Activated CD8-positive, alpha-beta memory T cell treated with anti-CD3 and anti-CD28 coated beads for 1 hour (primary cell): ENCODE measurements at regions not wholly inside any gene's neighbourhood (a gene's known extent, or its start where the extent isn't known, plus 50 kb on each side); places are given as distances from the start of the nearest gene placed in this dataset.
"Not testable (repeated sequence)": the region's sequence is repeated elsewhere in the genome, so short reads cannot be mapped to it uniquely, and the experiment has no call there.

Experiments used
- DNase-seq, 2 donors: peaks; one replicate each; pipeline ENCODE4 v3.0.0-alpha.2; 2020; ENCODE audit warnings: low read depth in 1 of 2; ENCODE audit errors: extremely low read depth in 1 of 2

DNA sequence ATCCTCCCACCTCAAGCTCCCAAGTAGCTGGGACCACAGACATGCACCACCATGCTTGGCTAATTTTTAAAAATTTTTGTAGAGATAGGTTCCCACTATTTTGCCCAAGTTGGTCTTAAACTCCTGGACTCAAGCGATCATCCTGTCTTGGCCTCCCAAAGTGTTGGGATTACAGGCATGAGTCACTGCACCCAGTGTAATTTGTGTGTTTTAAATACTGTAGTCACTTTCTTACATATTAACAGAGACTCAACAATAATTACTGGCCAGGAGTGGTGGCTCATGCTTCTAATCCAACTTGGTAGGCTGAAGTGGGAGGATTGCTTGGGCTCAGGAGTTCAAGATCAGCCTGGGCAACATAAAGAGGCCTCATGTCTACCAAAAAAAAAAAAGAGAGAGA is 293.0 kb downstream of the RDH14 start:
- DNase-seq, result no peak

DNA sequence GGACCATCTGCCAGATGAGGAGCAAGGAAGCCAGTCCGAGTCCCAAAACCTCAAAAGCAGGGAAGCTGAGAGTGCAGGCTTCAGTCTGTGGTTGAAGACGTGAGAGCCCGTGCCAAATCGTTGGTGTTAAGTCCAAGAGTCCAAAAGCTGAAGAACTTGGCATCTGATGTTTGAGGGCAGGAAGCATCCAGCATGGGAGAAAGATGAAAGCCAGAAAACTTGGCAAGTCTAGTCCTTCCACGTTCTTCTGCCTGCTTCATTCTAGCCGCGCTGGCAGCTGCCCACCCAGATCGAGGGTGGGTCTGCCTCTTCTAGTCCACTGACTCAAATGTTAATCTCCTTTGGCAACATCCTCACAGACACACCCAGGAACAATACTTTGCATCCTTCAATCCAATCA is 293.8 kb downstream of the RDH14 start:
- not testable (repeated sequence) for DNase-seq

DNA sequence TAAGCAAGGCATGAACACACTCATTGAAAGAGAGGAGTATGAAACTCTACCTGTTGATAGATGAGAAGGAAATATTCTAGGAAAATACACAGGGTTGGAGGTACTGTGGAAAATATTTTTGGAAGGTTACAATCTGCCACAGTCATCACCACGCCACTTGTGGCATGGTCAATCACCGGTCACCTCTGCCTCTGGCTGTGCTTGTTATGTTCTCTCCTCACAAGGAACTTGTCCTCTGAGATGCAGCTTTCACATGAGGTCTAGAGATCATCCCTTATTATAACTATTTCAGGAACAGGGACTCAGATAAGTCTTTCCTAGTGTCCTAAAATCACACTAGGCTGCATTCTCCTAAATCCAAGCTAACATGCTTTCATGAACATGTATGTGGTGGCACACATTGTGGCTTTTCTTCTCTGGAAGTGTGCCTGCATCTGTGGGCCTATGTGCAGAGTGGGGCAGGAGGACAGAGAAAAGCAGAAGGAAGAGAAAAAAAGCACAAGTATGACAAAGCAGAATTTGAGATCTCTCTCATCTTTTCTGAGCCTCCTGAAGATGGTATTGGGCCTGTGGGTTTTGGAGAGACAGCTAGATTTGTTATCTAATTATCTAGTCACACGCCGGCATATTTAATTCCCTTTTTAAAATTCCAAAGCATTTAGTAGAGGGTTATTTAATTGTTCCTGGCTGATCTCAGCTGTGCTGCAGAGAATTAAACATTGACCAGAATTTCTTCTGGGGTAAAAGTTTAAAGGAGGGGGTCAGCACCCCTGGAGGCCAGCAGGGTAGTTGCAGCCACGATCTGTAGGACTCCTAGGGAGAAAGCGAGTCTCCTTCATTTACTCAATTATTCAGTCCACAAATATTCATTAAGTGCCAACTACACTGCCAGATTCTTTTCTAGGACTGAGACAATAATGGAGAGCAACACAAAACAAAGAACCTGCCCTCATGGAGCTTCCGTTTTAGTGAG is 294.6 kb downstream of the RDH14 start:
- DNase-seq, result no peak

DNA sequence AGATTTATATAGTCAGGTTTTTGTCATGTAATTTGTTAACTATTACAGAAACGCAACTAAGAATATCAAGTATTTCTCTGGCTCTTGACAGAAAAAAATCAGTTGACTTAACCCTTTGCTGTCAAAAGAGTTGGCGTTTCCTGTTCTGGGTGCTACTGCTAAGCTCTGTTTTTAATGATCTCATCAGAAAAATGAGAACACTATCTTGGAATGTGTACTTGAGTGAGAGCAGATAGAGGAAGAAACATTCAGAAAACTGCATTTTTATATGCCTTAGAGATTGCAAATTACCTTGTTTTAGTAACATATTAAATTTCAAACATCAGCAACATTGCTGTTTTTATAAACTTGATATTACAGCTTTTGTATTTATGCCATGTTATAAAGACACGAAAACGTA is 297.9 kb downstream of the RDH14 start:
- DNase-seq, result no peak

DNA sequence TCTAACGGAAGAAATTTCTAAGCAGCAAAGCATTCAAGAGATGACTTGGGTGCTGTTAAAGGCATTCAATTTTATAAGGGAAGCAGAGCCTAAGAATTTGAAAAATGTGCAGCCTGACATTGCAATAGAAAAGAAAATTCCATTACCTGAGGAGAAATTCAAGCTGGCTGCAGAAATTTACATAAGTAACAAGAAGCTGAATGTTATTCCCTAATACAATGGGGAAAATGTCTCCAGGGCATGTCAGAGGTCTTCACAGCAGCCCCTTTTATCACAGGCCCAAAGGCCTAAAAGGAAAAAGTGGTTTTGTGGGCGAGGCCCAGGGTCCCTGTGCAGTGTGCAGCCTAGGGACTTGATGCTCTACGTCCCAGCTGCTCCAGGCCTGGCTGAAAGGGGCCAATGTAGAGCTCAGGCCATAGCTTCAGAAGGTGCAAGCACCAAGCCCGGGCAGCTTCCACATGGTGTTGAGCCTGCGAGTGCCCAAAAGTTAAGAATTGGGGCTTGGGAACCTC is 306.7 kb downstream of the RDH14 start:
- no peak for DNase-seq

DNA sequence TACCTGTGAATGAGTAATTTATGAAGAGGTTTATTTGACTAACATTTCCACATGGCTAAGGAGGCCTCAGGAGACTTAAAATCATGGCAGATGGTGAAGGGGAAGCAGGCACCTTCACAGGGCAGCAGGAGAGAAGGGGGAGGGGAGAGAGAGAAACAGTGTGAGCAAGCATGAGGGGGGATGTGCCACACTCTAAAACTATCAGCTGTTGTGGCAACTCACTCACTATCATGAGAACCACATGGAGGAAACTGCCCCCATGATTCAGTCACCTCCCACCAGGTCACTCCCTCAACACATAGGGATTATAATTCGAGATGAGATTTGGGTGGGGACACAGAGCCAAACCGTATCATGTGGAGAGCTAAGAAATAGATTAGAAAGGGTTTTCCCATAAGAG is 309.0 kb downstream of the RDH14 start:
- no peak for DNase-seq

DNA sequence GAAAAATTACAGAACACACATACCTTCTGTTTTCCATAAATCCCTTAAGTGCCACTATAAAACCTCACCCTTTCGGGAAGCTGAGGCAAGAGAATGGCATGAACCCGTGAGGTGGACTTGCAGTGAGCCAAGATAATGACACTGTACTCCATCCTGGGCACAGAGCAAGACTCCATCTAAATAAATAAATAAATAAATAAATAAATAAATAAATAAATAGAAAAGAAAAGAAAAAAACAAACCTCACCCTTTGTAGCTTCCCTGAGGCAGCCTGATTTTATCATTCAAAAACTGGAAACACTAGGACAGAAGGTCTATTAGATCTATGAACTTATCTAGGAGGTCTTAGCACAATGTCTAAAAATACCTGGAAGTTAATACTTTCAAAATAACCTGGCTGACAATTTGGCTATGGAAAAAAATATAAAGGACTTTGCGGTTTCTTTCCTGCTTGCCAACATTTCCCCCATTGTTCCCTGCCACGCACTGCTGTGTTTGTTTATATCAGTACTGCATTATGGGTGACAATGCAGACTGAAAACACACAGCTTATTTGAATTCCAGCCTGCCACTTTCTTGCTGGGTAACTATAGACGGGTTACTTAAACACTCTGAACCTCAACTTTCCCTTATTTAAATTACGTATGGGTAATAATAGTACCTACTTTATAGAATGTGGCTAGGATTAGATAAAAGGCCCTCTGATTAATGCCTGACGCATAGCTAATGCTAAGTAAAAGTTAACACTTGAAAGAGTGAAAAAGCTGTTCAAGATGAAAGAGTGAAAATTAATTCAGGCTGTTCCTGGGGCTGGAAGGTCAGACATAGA is 313.0 kb downstream of the RDH14 start:
- no peak for DNase-seq

DNA sequence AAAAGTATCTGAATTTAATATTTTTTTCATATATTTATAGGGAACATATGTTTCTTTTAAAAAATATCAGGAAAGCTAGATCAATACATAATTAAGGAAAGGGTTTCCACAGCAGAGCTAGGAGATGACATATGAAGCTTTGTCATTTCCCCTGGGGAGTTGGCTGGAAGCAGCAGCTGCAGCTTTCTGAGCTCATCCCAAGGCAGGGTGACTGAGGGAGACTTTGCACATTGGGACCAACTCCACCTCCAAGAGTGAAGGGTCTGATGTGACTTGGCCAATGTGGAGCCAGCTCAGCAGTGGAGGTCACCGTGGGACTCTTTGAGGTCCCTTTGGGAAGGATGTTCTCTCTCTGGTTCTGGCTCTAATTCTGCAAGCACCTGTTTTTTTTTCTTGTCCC is 315.1 kb downstream of the RDH14 start:
- no peak for DNase-seq

DNA sequence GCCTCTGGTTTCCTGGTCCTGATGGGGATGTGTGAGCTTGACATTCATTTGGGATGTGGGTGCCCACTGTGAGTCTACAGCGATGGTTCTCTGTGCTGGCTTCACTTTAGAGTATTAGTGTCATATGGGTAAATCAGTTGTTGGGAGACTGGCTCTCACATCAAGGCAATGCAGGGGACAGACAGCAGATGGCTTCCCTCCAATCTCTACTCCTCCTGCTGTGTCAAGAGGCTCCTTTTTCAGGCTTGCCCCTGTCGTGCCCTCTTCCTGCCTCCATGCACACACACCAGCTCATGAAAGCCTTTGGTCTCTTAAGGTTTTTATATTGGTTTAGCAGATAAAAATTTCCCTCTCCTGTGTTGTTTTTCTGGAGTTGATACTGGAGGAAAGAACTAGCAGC is 315.6 kb downstream of the RDH14 start:
- DNase-seq, result no peak

DNA sequence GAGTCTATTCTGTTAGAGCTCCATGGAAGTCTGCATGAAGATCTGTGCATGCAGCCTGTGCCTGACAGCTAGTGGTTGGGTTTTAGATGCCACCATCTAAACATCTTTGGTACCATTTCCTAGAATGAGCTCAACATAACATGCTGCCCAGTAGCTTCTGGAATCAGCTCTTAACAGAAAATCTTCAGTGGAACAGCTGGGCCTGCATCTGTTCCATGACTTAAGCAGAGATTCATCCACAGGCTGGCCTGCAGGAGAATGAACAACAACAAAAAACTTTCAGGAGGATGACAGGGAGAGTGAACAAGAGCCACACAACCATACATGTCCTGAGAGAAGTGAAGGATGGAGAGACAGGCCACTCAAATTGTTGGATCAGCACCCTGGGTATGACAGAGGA is 316.6 kb downstream of the RDH14 start:
- no peak for DNase-seq

DNA sequence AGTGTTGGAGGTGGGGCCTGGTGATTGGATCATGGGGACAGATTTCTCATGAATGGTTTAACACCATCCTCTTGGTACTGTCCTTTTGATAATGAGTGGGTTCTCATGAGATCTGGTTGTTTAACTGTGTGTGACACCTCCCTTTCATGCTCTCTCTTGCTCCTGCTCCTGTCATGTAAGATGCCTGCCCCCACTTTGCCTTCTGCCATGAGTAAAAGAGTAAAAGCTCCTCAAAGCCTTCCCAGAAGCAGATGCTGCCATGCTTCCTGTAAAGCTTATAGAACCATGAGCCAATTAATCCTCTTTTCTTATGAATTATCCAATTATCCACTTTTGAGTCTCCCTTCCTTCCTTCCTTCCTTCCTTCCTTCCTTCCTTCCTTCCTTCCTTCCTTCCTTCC is 317.7 kb downstream of the RDH14 start:
- no peak for DNase-seq

DNA sequence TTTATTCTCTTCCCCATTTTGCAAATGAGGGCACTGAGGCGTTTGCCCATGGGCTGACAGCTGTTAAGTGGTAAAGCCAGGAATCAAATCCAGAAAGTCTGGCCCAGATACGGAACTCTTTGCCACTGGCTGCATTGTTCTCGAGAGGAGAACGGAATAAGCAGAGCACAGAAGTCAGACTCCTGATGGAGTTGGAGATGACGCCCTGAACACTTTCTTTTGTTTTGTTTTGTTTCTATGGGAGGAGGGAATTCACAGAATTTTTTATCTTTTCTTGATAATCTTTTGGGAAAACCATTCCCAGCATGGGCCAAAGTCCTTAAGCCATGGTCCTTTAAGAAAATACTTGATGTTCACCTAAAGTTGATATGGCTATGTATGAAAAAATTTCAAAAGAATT is 322.2 kb downstream of the RDH14 start:
- DNase-seq, result no peak

DNA sequence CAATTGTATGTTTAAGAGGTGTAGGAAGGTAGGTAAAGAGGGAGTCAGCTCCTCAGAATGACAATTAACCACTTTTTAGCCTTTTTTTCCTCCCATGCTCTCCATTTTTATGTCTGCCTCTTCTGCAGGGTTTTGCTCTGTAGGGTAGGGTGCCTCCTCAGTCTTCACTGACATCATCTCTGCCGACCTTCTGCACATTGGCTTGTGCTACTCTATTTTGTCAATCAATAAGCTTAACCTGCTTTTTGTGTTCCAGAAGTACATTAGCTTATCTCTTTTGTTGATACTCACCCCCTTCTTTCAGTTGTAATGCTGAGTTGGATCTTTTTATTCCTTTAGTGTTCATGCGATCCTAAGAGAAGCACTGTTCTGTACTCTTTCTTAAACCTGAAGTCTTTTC is 323.2 kb downstream of the RDH14 start:
- DNase-seq, result no peak

DNA sequence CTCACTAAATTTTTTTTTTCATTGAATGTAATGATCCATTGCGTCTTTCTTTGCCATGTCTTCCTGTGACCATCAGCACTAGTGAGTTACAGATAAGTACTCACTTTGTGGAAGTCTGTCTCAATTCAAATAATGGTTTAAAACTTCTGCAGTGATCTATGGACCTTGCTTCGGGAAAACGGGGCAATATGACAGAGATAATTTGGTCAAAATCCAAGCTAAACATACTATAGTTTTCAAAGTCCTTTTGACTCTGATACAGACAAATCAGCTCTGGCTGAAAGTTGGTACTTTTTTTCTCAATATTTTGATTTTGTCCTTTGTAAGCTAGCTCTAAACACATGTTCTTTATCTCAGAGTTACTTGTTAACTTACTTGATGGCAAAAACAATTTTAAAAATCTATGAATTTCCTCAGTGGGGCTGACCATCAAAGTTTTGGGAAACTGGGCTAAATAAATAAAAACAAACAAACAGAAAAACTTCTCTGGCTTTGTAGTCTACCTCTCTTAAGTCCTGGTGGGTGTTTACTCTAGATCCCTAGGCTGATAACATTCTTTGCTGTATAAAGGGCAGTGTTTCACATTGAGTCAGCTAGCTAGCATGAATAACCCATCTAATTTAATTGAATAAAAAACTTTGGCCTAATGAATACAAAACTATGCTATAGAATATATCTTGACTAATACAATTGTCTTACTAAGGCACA is 327.6 kb downstream of the RDH14 start:
- DNase-seq, result no peak

DNA sequence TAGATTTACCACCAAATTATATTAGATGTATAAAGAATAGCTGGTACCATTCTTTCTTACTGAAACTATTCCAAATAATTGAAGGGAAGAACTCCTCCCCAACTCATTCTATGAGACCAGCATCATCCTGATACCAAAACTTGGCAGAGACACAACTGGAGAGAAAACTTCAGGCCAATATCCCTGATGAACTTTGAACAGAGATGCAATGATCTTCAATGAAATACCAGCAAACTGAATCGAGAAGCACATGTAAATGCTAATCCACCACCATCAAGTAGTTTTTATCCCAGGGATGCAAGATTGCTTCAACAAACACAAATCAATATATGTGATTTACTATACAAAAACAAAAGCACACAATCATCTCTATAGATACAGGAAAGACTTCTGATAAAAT is 329.8 kb downstream of the RDH14 start:
- no peak for DNase-seq

DNA sequence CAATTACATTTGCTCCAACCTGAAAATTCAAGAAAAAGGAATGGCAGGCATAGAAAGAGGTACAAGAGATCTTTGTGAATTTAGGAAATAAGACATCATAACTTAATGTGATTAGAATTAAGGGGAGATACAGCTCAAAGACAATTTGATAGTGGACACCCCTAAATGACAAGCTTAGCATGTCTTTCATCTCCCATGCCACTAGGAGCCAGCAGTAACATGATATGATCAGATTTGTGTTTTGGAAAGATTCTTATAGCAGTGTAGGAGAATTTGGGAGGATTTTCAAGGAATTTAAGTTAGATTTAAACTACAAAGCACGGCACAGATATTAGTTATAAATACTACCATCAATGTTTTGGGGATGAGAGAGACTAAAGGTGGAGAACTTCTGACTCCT is 340.8 kb downstream of the RDH14 start:
- DNase-seq, result no peak

DNA sequence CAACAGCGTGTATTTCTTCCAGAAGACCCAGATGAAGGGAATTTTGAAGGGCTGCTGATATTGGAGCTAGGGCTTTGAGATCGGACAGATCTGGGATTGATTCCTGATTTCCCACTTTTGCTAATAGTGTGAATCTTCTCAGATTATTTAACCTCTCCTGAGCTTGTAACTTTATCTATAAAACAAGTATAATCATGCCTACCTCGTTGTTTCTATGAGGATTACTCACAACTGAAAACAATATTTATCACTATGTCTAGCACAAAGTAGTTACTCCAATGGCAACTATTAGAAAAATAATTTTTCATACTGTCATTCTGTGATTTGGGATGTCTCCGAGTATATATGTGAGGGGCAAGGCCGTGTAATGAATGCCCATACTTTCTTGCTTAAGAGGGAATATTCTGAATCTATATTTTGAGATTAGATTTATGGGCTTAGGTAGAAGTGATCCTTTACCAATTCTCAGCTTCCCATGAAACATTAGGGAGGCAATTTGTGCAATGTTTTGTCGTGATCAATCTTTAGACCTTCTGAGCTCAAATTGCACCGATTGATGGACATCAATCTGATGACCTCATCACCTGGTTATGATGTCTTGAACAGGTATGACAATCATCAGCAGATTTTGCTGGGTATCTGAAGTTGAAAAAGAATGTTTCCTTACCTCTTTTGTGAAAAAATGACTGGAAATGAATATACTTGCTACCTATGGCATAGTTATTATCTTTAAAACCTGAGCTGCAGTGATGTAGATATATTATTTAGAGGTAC is 339.9 kb downstream of the KCNS3 start:
- DNase-seq, result no peak

DNA sequence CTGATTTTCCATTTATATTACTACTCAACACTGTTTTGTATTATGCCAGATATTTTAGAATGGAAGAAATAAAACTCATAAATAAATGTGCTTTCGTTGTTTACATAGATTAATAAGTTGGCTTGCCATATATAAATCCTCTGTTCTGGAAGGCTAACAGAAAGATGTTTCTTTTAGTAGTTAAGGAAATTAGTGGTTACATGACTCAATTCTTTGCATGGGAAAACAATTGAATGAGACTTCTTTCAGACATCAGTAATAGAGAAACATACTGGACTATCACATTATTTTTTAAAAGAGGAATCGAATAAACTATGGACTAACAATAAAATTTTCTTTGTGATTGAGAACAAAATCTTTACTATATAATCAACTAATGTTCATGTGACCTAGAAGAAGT is 336.5 kb downstream of the KCNS3 start:
- no peak for DNase-seq

DNA sequence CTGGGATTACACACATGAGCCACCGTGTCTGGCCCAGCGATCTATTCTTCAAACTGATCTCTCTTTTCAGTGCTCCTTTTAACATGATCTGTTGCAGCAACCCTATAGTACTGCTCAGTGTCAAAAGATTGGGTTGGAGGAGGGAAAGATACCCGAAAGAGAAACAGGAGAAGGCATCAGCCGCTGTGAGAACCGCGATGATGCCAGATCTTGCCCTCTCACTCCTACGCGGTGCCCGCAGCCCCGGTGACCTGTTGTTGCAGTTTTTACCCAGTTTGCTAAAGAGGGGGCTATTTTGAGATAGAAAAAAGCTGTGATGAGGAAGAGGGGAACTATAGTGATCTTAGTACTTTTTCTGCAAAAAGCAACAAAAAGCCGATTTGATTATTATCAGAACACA is 335.5 kb downstream of the KCNS3 start:
- no peak for DNase-seq

DNA sequence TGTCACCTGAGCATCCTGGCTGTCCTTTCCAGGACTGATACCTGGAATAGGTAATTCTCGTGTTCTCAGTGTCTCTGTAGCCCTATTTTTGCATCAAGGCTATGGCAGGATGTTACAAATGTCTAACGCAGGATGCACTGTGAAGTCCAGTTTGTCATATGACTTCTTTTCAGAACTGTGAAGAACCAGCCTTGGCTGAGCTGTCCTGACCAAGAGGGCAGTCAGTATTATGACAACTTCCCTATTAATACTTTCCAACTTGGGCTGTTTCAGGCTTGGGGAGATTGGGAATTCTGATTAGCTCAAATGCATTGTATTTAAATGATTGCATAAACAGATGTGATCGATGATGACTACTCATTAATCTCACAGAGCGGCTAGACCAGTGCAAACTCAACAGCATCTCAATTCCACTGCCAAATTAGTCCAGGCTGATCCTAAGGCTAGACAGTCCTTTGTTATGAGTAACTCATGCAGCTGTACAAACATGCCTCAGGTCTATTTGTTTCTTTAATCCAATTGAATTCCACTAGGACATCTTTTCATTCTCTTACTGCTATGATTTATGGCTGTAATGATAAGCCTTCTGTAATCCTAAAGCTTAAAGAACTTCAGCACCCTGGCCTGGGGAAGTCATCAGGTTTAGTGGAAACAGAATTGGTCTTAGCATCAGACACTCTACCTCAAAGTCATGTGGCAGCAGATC is 331.6 kb downstream of the KCNS3 start:
- DNase-seq, result no peak
